GM12878 (cell line): ENCODE measurements at regions not wholly inside any gene's neighbourhood (a gene's known extent, or its start where the extent isn't known, plus 50 kb on each side); places are given as distances from the start of the nearest gene placed in this dataset.

ENCODE experiments used
- ATAC-seq: fragments of 200-7000 bp; cut with Tn5 transposase; 3 replicates; pipeline ENCODE4 v1.9.1; 2020; ENCODE audit warnings: mild to moderate bottlenecking, moderate library complexity
- BruUV-seq: library from RNA; stranded (reverse); fragments of 400-500 nt; replicated peaks from 2 replicates; lab custom pipeline; 2021; lab: Mats Ljungman, UMichigan
- CTCF ChIA-PET: fragments of 300-600 bp; sonication (Branson Sonifier 250); formaldehyde crosslinking; extraction: SDS; loops from one replicate; lab custom pipeline; 2021; ENCODE audit warnings: inconsistent platforms; lab: Yijun Ruan, JAX
- POLR2A ChIA-PET: fragments of 350-600 bp; formaldehyde crosslinking; extraction: SDS; loops from one replicate; lab custom pipeline; 2021; ENCODE audit warnings: inconsistent platforms; lab: Charles Lee
- RAD21 ChIA-PET: fragments of 300-600 bp; sonication (Branson Sonifier 250); formaldehyde crosslinking; loops from one replicate; lab custom pipeline; 2023; ENCODE audit warnings: antibody characterized with exemption; ENCODE audit not compliant: unreplicated experiment; lab: Charles Lee
- SMC1A ChIA-PET: fragments of 300-600 bp; sonication (Branson Sonifier 250); formaldehyde crosslinking; loops from one replicate; lab custom pipeline; 2023; ENCODE audit not compliant: unreplicated experiment, uncharacterized antibody; lab: Charles Lee
- DNase-seq: peaks from one replicate; pipeline ENCODE4 v3.0.0-alpha.2; 2011; ENCODE audit warnings: low read depth, low spot score
- FAIRE-seq: peaks from 3 replicates; lab custom pipeline; 2011; peaks lifted over from hg19 to GRCh38; lab: Jason Lieb, UNC
- H2AFZ ChIP-seq: 2 replicates; pipeline ENCODE4 v1.6.0; 2011; ENCODE audit warnings: low read depth, low read length, control low read depth; ENCODE audit not compliant: control insufficient read depth
- H3K27ac ChIP-seq: 2 replicates; pipeline ENCODE4 v1.5.1; 2011; ENCODE audit warnings: control low read depth; ENCODE audit not compliant: control insufficient read depth, insufficient read depth
- H3K27me3 ChIP-seq, 2 experiments: replicated peaks in 1 of 2; 2 replicates each; pipeline versions ENCODE4 v1.6.0 to v1.6.1; 2011; ENCODE audit warnings: low read length in 1 of 2; ENCODE audit not compliant: control insufficient read depth in 2 of 2, insufficient read depth in 2 of 2
- H3K36me3 ChIP-seq, 2 experiments: 2 replicates each; pipeline ENCODE4 v1.5.1; 2011; ENCODE audit warnings: low read length in 1 of 2; ENCODE audit not compliant: control insufficient read depth in 2 of 2, insufficient read depth in 2 of 2
- H3K4me1 ChIP-seq: 2 replicates; pipeline ENCODE4 v1.6.1; 2011; ENCODE audit warnings: mild to moderate bottlenecking, low read length, moderate library complexity, mixed read lengths; ENCODE audit not compliant: control insufficient read depth, insufficient read depth
- H3K4me2 ChIP-seq: 2 replicates; pipeline ENCODE4 v1.6.0; 2011; ENCODE audit warnings: control low read depth; ENCODE audit not compliant: control insufficient read depth, insufficient read depth
- H3K4me3 ChIP-seq: fragments of 200-600 bp; sonication (generic); 2 replicates; pipeline ENCODE4 v1.5.1; 2016
- H3K79me2 ChIP-seq: 2 replicates; pipeline ENCODE4 v1.6.0; 2011; ENCODE audit warnings: low read length; ENCODE audit not compliant: control insufficient read depth, insufficient read depth
- H3K9ac ChIP-seq: 2 replicates; pipeline ENCODE4 v1.8.0; 2011; ENCODE audit warnings: low read length, control low read depth, mixed read lengths; ENCODE audit not compliant: control insufficient read depth, insufficient read depth
- H3K9me3 ChIP-seq: replicated peaks from 3 replicates; pipeline ENCODE4 v1.5.1; 2011; ENCODE audit warnings: mild to moderate bottlenecking, low read length; ENCODE audit not compliant: control insufficient read depth, insufficient read depth
- H4K20me1 ChIP-seq: 2 replicates; pipeline ENCODE4 v1.6.0; 2011; ENCODE audit not compliant: control insufficient read depth, insufficient read depth
- CHD4 ChIP-seq: fragments of 200-600 bp; sonication (generic); IDR thresholded peaks from 2 replicates; pipeline ENCODE4 v1.6.1; 2016; ENCODE audit warnings: mild to moderate bottlenecking
- CREB1 ChIP-seq: IDR thresholded peaks from 2 replicates; pipeline ENCODE4 v1.6.1; 2012; ENCODE audit warnings: low read depth, mild to moderate bottlenecking, inconsistent platforms
- CTCF ChIP-seq, 3 experiments: IDR thresholded peaks in 2 of 3; conservative IDR thresholded peaks in 1 of 3; 2 replicates each; pipeline ENCODE4 v1.5.1; 2011; ENCODE audit warnings: low read depth in 3 of 3, low read length in 3 of 3, mild to moderate bottlenecking in 3 of 3, control low read depth in 2 of 3, moderate library complexity in 2 of 3, inconsistent platforms in 1 of 3, mixed read lengths in 1 of 3; ENCODE audit not compliant: control insufficient read depth in 2 of 3, insufficient read depth in 1 of 3; ENCODE audit errors: extremely low read depth in 1 of 3
- DPF2 ChIP-seq: fragments of 450-650 bp; IDR thresholded peaks from 2 replicates; pipeline ENCODE4 v1.6.1; 2017; ENCODE audit warnings: mild to moderate bottlenecking
- EP300 ChIP-seq, 2 experiments: fragments of 150-350 bp in 1 of 2; IDR thresholded peaks; 2 replicates each; pipeline ENCODE4 v1.6.1; 2011 to 2012; ENCODE audit warnings: low read depth in 2 of 2, low read length in 2 of 2, borderline replicate concordance in 1 of 2, improper control_type of control experiment in 1 of 2, inconsistent platforms in 1 of 2; ENCODE audit not compliant: control insufficient read depth in 1 of 2
- FOXM1 ChIP-seq: IDR thresholded peaks from 2 replicates; pipeline ENCODE4 v1.6.1; 2012; ENCODE audit warnings: low read depth, mild to moderate bottlenecking, inconsistent platforms, low read length, moderate library complexity
- HDGF ChIP-seq: fragments of 450-650 bp; IDR thresholded peaks from 2 replicates; pipeline ENCODE4 v1.6.1; 2016; ENCODE audit warnings: antibody characterized with exemption
- KLF5 ChIP-seq: fragments of 450-650 bp; IDR thresholded peaks from 2 replicates; pipeline ENCODE4 v1.6.1; 2014; ENCODE audit warnings: mild to moderate bottlenecking; ENCODE audit not compliant: partially characterized antibody
- MAX ChIP-seq: IDR thresholded peaks from 2 replicates; pipeline ENCODE4 v1.6.1; 2012; ENCODE audit warnings: low read depth, low read length, improper control_type of control experiment
- PML ChIP-seq: IDR thresholded peaks from 2 replicates; pipeline ENCODE4 v1.6.1; 2012; ENCODE audit warnings: low read length, inconsistent platforms
- RAD21 ChIP-seq: IDR thresholded peaks from 2 replicates; pipeline ENCODE4 v1.6.1; 2011; ENCODE audit warnings: mild to moderate bottlenecking, low read depth, low read length, moderate library complexity; ENCODE audit not compliant: insufficient read depth
- SRF ChIP-seq, 2 experiments: IDR thresholded peaks; 2 replicates each; pipeline ENCODE4 v1.6.1; 2011; ENCODE audit warnings: low read depth in 2 of 2, low read length in 2 of 2, mild to moderate bottlenecking in 1 of 2, moderate library complexity in 1 of 2
- SUZ12 ChIP-seq: fragments of 200-600 bp; sonication (generic); IDR thresholded peaks from one replicate; pipeline ENCODE4 v1.6.1; 2018; ENCODE audit warnings: antibody characterized with exemption, mild to moderate bottlenecking; ENCODE audit not compliant: unreplicated experiment
- TCF3 ChIP-seq: IDR thresholded peaks from 2 replicates; pipeline ENCODE4 v1.6.1; 2012; ENCODE audit warnings: low read depth, mild to moderate bottlenecking, low read length, borderline replicate concordance; ENCODE audit not compliant: insufficient read depth
- TCF7 ChIP-seq: IDR thresholded peaks from 2 replicates; pipeline ENCODE4 v1.6.1; 2014; ENCODE audit warnings: antibody characterized with exemption, borderline replicate concordance
- ZNF384 ChIP-seq: IDR thresholded peaks from 2 replicates; pipeline ENCODE4 v1.6.1; 2012; ENCODE audit warnings: low read depth, mild to moderate bottlenecking, low read length, improper control_type of control experiment, borderline replicate concordance
- WGBS: methylation state at CpG from one replicate; pipeline ENCODE4 v1.1.6; 2016; ENCODE audit warnings: low lambda C conversion rate; ENCODE audit not compliant: insufficient replicate concordance, insufficient coverage; ENCODE audit errors: missing lambda C conversion rate; 5-methylcytosine and 5-hydroxymethylcytosine counted together
- in situ Hi-C: fragments of 300-500 bp; cut with MboI; formaldehyde crosslinking; loops from 9 replicates; pipeline ENCODE4 v1.14.3; 2018; ENCODE audit warnings: mixed read lengths
- intact Hi-C: fragments of 100-400 bp; cut with micrococcal nuclease; formaldehyde crosslinking; loops from one replicate; pipeline ENCODE4 v1.14.2; 2022; ENCODE audit not compliant: unreplicated experiment

- TF ChIP-seq SRF (IDR thresholded peaks at IDR 0.05; ENCODE audit: low read depth in 2 of 2, low read length in 2 of 2): no peak
- TF ChIP-seq EP300 (IDR thresholded peaks at IDR 0.05; ENCODE audit: borderline replicate concordance in 1 of 2, control insufficient read depth in 1 of 2, low read depth in 2 of 2, low read length in 2 of 2): no peak
- no peak for TF ChIP-seq SUZ12
- no peak for TF ChIP-seq MAX
- TF ChIP-seq TCF3: no peak
Measured at GRCh38 chr2:11079136-11079824, 76.0 kb upstream of the SLC66A3 start (continued).

- no peak overlapping the region for H3K9ac ChIP-seq
- no peak for ATAC-seq
- H3K27me3 ChIP-seq: peaks cover 3% of the 10 kb centered on the region in 2 experiments; a peak in 2 of 4 replicates
- ChIA-PET POLR2A (no interaction called here), RAD21 (no interaction called here), SMC1A (no interaction called here), CTCF (no interaction called here)
- 0 out of 2 replicates have a peak, but pooled peaks cover 3% of the 10 kb centered on the region for H4K20me1 ChIP-seq
- no peaks in the 10 kb centered on the region for H3K4me1 ChIP-seq
- 55% methylated on average over 18 of the region's 20 CpGs for WGBS
- intact Hi-C loops (no loop called here), in situ Hi-C loops (no loop called here)
- H3K4me2 ChIP-seq: no peak overlapping the region
- DNase-seq: no peak
- FAIRE-seq: no peak
- no peak overlapping the region for H2AFZ ChIP-seq
- H3K79me2 ChIP-seq: no peaks in the 10 kb centered on the region
- no peak overlapping the region for H3K27ac ChIP-seq
- BruUV-seq: no TSS peak
- no peaks in the 10 kb centered on the region for H3K36me3 ChIP-seq
- no peaks in the 10 kb centered on the region for H3K9me3 ChIP-seq
- H3K4me3 ChIP-seq: no peak overlapping the region
- no peak for TF ChIP-seq CREB1
- no peak for TF ChIP-seq ZNF384
- no peak for TF ChIP-seq TCF7
- TF ChIP-seq RAD21: no peak
- TF ChIP-seq HDGF: no peak
- TF ChIP-seq CHD4: no peak
- no peak for TF ChIP-seq FOXM1
- no peak for TF ChIP-seq CTCF (IDR thresholded peaks at IDR 0.05 in 2 of 3, conservative IDR thresholded peaks at IDR 0.05 in 1 of 3; ENCODE audit: control insufficient read depth in 2 of 3, extremely low read depth in 1 of 3, insufficient read depth in 1 of 3, low read depth in 3 of 3, low read length in 3 of 3)
- no peak for TF ChIP-seq DPF2
- TF ChIP-seq KLF5: no peak
- no peak for TF ChIP-seq PML
Measured at GRCh38 chr2:11080253-11081115, 74.8 kb upstream of the SLC66A3 start.
